Colonic mucosa (tissue), 4 donors: ENCODE measurements at regions not wholly inside any gene's neighbourhood (a gene's known extent, or its start where the extent isn't known, plus 50 kb on each side); places are given as distances from the start of the nearest gene placed in this dataset.

Experiments used
- DNase-seq: peaks from one replicate; pipeline ENCODE4 v3.0.0-alpha.2; 2020
- H3K27ac ChIP-seq: fragments of 200-600 bp; one replicate; pipeline ENCODE4 v1.8.0; 2021
- H3K27me3 ChIP-seq: fragments of 200-600 bp; one replicate; pipeline ENCODE4 v1.8.0; 2021
- H3K36me3 ChIP-seq: fragments of 200-600 bp; one replicate; pipeline ENCODE4 v1.8.0; 2021
- H3K4me1 ChIP-seq: fragments of 200-600 bp; one replicate; pipeline ENCODE4 v1.8.0; 2021; ENCODE audit warnings: mild to moderate bottlenecking
- H3K4me3 ChIP-seq: fragments of 200-600 bp; one replicate; pipeline ENCODE4 v1.8.0; 2021
- H3K9ac ChIP-seq, 2 donors: one replicate each; pipeline ENCODE4 v1.7.0; 2013; ENCODE audit warnings: control low read depth in 2 of 2, low read depth in 2 of 2, low read length in 2 of 2
- H3K9me3 ChIP-seq: fragments of 200-600 bp; one replicate; pipeline ENCODE4 v1.8.0; 2021
- CTCF ChIP-seq: fragments of 200-600 bp; IDR thresholded peaks from one replicate; pipeline ENCODE4 v1.8.0; 2022; ENCODE audit warnings: antibody characterized with exemption, mild to moderate bottlenecking
- intact Hi-C: fragments of 100-400 bp; cut with DNase I; formaldehyde crosslinking; loops from one replicate; pipeline ENCODE4 v1.14.1; 2022
- donor health status: healthy.
- donor health status: DM: no; HTN: no; CAD: no.
- donor health status: DM: no; HTN: no; CAD: no.

- Histone ChIP-seq H3K27me3 (no peaks in the 10 kb centered on the region), H3K4me3 (no peak overlapping the region), H3K36me3 (no peaks in the 10 kb centered on the region), H3K9me3 (no peaks in the 10 kb centered on the region), H3K9ac (no peak overlapping the region), H3K27ac (no peak overlapping the region), H3K4me1 (no peaks in the 10 kb centered on the region)
- no peak for DNase-seq
- intact Hi-C loops = no loop called here
- TF ChIP-seq CTCF = no peak
Observed at GRCh38 chr4:64479338-64479737, 70.1 kb upstream of the TECRL start.

DNA sequence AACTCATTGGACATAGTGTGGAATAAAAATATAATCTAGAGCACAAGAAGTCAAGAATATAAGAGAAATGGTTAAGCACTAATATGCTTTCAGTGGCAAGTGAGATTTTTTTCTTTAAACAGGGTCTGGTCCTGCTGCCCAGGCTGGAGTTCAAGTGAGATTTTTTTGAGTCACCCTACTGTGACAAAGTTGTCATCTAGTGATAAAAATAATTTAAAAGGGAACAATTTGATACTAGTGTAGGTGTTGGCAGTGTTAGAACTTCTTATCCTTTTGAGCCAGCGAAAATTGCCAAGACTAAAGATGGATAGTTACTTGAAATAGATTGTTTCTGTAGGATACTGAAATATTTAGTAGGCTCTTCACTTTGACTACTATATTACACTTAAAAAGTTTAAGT lies 67.9 kb upstream of the TECRL start:
- no peaks in the 10 kb centered on the region for H3K4me1 ChIP-seq
- no peak for DNase-seq
- H3K27ac ChIP-seq = no peak overlapping the region
- intact Hi-C loops = no loop called here
- H3K36me3 ChIP-seq = no peaks in the 10 kb centered on the region
- no peak for TF ChIP-seq CTCF
- H3K9ac ChIP-seq = no peak overlapping the region
- no peak overlapping the region for H3K4me3 ChIP-seq
- no peaks in the 10 kb centered on the region for H3K9me3 ChIP-seq
- H3K27me3 ChIP-seq = no peaks in the 10 kb centered on the region

- no peaks in the 10 kb centered on the region for H3K36me3 ChIP-seq
- no peak for DNase-seq
- intact Hi-C loops = no loop called here
- no peaks in the 10 kb centered on the region for H3K27me3 ChIP-seq
- no peak overlapping the region for H3K4me3 ChIP-seq
- no peaks in the 10 kb centered on the region for H3K4me1 ChIP-seq
- H3K9ac ChIP-seq = no peak overlapping the region
- H3K27ac ChIP-seq = no peak overlapping the region
- no peaks in the 10 kb centered on the region for H3K9me3 ChIP-seq
- TF ChIP-seq CTCF = no peak
Observed at GRCh38 chr4:64465263-64465662, 56.0 kb upstream of the TECRL start.

DNA sequence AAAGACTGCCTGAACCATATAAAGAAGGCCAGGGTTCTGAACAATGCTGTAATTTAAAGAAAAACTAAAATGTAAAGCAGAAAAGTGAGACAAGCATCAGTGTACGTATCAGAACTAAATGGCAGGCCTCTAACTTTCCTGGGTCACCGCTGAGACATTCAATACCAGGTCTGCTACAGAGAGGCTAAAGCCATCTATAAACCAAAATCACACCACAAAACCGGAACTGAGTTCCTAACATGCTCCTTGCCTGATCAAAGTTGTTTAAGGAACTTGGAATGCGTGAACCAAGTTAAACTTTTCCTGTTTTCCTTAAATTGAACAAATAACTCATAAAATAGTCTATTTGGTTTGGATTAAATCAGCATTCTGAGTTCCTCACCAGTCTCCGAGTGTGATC lies 55.3 kb upstream of the TECRL start:
- H3K36me3 ChIP-seq = no peaks in the 10 kb centered on the region
- intact Hi-C loops = no loop called here
- H3K9ac ChIP-seq = no peak overlapping the region
- no peak for TF ChIP-seq CTCF
- DNase-seq = no peak
- no peak overlapping the region for H3K27ac ChIP-seq
- no peaks in the 10 kb centered on the region for H3K4me1 ChIP-seq
- H3K4me3 ChIP-seq = no peak overlapping the region
- H3K9me3 ChIP-seq = no peaks in the 10 kb centered on the region
- no peaks in the 10 kb centered on the region for H3K27me3 ChIP-seq
